GM21825 (cell line): ENCODE measurements at regions not wholly inside any gene's neighbourhood (a gene's known extent, or its start where the extent isn't known, plus 50 kb on each side); places are given as distances from the start of the nearest gene placed in this dataset.

ENCODE experiments used
- ATAC-seq: cut with Tn5 transposase; IDR thresholded peaks from one replicate; pipeline ENCODE4 v1.9.1; 2021; ENCODE audit warnings: mild to moderate bottlenecking, moderate library complexity; ENCODE audit not compliant: unreplicated experiment

DNA sequence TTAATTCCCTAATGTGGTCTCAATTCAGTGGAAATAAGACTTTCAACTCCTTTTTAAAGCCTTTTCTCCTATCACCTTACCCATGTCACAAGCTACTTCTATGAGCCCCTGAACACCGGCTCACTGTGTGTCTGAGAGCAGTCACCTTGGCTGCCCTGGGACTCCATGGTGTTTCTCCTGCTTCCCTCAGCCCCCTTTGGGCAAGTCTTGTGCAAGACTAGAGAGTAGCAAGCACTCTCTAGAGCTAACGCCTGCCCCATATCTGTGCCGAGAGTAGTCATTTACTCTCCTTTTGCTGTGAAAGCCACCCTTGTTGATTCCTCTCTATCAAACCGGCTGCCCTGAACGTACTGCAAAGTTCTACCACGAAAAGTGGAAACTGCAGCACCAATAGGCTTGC is 77.9 kb upstream of the DAB2 start:
- ATAC-seq: no peak

DNA sequence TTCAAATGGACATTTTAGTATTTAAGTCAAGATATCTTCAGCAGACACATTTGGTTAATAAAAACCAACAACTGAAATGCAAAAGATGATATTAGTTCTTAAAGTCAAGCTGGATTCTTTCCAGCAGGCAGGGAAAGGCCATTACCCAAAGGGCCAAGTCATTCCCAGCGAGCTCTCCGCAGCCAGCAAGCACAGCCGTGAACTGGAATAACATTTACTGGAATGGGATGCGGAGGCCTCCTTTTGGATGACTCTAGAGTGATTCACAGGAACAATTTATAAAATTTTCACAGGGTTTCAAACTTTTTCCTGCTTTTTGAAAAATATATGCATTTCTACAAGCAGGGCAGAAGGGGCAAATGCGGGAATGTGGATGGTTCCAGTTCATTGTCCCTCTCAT is 76.6 kb upstream of the DAB2 start:
- no peak for ATAC-seq

DNA sequence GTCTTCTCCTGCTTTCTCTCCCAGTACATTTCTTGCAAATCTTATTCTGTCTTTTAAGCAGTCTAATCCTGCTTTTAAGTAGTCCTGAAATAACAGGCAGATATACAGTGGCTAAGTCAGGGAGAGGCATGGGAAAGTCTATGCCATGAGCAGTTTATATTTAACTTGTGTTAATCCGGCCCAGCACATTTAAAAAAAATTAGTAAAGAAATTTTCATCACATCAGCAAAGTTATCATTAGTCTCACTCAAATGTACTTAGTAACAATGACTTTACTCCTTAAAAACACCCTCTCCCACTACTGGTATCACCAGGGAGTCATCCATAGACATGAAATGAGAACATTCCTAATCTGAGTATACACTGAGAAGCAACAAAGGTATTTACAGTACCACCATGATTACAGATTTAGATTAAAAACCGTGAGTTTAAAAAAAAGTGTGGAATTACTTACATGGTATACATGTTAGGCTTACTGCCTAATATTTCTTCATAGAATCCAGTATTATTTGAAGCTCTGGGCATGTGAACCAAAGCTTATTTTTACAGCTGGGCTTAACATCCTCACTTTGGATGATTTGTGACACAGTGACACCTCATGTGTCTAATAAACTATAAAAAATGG is 75.9 kb upstream of the DAB2 start:
- no peak for ATAC-seq

DNA sequence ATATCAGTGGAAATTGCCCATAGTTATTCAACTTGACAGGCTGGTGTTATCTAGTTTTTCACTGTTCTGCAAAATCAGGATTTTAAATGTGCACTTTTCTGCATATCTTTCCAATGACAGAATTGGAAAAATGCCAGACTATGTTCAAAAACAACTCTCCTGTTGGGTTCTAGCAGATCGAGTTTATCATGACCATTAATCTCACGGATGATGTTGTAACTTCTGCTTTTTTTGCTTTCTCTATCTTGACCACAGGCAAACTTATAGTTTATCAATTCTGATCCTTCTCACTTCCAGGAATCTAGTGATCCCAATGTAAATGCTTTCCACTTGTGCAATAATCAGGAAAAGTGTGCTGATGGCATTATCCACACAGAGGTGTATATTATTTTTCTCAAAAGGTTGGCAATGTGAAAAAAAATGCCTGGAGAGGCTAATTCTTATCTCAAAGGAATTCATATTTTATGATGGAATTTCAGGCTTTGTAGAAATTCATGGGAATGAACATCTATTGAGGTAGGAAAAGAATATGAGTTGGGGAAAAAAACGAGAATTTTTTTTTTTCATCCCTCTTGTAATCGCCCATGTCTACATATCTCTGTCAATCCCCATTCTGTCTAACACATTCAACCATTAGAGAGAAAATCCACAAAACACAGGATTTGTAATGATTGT is 73.6 kb upstream of the DAB2 start:
- no peak for ATAC-seq

DNA sequence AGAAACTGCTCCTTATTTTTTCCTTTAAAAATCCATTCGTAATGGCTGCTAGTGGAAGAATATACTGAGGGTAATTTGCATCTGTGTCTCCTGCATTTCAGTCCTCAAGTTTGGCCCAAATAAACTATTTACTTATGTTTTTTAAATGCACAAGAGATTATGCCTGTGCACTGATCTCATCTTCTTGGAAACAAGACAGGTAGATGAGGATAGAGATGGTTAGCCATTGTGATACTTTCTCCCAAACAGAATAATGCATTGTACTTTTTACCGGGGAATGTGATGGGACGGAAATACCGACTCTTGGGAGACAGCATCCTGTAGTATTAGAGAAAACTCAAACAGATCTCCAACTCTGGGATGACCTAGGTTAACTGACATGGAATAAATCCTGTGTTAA is 72.5 kb upstream of the DAB2 start:
- ATAC-seq: no peak

DNA sequence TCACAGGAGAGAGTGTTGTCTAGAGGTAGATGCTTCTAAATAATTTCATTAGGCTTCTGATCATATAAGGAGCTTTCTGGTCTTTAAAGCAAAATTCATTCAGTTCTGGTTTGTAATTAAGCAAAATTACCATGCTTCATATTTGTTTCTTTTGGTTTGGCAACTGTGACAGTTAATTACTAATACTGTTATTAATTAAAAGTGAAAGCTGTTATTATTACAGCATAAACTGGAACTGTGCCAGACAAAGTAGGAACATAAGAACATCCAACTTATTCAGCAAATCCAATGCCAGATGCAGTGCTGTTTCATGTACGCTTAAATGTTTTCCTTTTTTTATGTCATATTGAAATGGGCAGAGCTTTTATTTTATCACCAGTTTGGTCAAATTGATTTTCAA is 70.4 kb upstream of the DAB2 start:
- ATAC-seq: no peak

DNA sequence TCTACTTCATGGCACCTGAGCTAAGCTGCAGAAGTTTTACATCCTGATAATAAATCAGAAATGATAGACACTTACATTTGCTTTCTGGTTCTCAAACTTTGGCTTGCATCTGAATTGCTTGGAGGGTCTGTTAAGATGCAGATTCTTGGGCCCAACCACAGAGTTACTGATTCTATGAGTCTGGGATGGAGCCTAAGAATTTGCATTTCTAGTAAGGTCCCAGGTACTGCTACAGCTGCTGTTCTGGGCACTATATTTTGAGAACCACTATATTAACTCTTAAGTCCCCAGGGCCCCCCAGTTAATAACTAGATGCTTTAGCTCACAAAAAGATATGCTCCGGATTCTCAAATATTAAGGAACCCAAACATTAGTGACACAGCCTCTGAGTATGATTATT is 69.8 kb upstream of the DAB2 start:
- ATAC-seq: no peak

DNA sequence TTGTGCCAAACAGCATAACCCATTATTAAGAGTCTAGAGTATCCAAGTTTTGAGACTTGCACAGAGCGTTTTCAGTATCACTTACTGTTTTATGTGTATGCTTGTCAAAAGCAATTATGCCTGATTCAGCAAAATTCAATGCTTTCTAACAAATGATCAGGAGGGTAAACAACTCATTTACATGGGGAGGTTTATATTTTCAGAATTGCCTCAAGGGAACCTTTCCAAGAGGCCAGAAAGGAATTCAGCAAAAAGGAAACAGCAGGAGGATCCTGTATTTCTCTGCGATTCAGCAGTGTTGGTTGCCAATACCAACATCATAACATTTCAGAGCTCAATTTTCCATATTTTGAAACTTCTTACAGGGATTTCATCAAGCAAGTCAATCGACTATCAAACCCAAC is 69.3 kb upstream of the DAB2 start:
- ATAC-seq: no peak

DNA sequence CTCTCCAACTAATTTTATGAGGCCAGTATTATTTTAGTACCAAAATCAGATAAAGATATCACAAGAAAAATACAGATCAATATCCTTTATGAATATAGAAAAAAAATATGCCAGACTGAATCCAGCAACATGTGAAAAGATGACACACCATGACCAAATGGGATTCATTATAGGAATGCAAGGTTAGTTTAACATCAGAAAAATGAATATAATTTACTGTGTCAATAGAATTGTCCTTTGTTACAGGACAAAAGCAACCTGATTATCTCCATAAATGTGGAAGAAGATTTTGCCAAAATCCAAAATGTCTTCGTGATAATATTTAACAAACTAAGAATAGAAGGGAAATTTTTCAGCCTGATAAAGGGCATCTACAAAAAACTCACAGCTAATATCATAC is 66.4 kb upstream of the DAB2 start:
- ATAC-seq: no peak

DNA sequence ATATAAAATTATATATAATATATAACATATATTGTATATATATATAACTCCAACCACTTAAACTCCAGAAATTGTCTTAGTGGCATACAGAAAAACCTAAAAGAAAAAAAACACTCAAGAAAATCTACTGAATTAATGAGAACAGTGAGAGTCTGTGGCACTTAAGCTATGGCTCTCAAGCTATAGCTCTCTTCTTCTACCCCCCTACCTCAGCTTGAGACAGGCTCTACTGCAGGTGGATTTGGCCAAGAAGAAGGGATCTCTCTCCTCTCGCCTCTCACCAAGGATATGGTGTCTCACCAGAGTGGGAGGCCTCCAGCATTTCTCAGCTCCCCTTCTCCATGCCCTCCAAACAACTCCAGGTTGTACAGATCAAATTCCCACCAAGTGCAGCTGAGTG is 64.5 kb upstream of the DAB2 start:
- ATAC-seq: no peak

DNA sequence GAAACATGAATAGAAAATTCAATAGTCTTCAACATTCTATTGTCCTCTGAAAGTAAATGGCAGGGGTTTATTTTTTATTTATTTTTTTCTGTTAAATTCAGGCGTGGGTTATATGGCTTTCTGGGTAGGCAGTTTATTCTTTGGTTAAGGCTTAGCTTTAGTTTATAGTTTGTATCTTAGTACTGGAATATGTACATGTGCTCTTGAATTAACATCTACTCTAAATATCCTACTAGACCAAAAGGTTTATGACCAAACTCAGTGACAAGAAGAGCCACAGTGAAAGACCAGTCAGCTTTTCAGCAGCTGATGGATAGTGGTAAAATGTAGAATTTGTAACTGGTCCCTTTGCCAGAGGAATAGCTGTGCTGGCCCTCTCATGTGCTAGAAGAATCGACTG is 62.0 kb upstream of the DAB2 start:
- no peak for ATAC-seq

DNA sequence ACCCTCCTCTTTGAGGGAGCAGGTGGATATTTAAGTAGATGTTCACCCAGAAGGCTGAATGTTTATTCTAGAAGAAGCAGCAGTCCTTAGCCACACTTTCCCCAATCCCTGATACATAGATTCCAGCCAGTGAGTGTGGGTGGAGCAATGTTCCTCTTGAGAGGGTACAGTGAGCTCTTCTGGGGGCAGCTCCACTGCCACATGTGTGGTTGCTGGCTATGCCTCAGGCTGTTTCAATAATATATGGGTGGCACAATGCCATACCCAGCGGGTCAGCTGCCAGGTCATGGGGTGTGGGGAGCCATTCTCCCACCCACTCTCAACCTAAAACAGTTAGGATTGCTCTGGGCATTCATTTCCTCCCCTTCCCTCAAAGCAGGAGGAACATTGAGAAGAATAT is 61.6 kb upstream of the DAB2 start:
- no peak for ATAC-seq

DNA sequence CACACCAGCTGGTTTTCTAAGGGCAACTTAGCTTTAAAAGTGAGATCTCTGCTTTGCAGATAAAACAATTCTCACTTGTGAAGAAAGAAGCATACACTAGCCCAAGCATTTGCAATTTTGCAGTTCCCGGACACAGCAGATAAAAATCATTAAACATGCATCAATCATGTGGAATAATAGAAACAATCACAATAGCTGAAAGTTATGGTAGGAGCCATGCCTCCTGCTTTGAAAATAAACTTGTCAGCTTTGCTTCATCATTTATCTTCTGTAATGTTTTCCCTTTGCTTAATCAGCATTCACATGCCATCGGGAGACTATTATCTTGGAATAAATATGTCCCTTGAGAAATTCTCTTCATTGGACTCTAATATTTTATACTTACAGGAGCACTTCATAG is 60.3 kb upstream of the DAB2 start:
- no peak for ATAC-seq

DNA sequence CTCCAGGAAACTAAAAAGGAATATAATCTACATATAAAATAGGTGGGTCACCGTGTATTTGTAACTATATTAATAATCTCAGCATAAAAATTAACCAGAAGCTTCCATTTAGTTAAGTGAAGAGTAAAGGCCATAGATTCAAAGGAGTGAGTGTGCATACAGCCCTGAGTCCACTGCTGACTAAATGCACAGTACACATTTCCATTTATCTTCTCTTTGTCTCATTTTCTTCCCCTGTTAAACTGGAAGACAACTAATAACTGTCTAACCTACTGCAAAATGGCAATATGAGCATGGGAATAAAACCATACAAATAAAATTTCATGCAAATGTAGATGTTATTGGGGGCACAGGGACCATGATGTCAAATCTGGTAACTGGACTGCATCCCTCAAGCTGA is 59.9 kb upstream of the DAB2 start:
- ATAC-seq: no peak

DNA sequence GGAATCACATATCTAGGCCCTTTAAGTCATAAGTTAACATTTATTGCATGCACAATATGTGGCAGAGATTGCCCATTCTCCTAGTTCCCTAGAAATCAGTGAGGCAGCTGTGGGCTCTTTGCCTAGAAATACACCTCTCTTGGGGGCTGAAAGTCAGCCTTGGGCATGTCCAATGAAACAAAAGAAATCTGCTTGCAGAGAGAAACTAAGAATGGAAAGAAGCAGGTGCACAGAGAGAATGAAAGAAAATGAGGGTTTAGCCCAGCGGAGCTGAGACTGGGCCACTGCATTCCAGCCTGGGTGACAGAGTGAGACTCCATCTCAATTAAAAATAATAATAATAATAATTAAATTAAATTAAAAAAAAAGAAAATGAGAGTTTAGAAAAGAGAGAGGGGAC is 57.3 kb upstream of the DAB2 start:
- no peak for ATAC-seq

DNA sequence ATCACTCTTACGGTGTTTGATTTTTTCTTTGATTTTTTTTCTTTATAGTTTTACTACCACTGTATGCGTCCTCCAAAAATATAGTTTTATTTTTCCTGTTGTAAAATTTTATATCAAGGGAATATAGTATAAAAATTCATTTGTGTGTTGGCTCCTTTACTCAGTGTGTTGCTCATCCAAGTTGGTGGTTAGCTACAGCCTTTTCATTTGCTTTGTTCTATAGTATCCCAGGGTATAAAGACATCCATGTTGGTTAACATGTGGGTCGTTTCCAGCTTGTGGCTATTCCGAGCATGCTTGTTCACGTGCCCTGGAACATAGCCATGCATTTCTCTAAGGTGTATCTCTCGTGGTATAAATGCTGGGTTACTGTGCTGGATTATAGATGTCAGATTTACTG is 54.8 kb upstream of the DAB2 start:
- no peak for ATAC-seq

DNA sequence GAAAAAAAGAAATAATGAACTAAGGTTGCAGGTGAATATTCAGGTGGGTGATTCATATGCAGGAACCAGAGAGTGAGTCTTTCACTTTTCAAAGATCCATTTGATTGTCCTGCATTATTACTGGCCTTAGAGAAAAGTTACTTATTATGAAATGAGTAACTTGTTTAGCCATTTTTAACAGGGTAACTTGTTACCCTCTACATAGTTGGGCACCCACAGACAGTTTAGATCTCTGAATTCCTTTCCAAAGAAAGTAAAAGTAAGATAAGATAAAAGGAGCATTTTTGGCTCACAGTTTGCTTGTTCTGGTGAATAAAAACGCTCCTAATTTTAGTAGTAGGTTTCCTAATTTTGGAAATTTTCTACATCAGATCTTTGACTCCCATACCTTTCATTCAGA is 54.1 kb upstream of the DAB2 start:
- ATAC-seq: no peak

DNA sequence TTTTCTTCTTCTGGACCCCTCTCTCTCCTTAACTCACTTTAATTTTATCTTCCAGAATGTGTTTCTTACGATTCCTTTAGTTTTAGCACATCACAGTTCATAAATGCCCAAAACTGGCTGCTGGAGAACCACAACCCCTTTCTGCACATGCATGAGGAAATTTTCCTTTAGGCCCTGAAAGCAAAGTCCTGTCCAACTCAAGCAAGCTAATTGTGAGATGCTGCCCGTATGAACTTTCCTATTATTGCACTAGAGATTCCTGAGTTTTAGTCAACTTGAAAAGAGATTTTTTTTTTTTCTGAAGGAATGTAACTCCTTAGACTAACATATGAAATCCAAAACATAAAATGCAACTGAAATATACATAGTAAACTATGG is 52.1 kb upstream of the DAB2 start:
- ATAC-seq: no peak

DNA sequence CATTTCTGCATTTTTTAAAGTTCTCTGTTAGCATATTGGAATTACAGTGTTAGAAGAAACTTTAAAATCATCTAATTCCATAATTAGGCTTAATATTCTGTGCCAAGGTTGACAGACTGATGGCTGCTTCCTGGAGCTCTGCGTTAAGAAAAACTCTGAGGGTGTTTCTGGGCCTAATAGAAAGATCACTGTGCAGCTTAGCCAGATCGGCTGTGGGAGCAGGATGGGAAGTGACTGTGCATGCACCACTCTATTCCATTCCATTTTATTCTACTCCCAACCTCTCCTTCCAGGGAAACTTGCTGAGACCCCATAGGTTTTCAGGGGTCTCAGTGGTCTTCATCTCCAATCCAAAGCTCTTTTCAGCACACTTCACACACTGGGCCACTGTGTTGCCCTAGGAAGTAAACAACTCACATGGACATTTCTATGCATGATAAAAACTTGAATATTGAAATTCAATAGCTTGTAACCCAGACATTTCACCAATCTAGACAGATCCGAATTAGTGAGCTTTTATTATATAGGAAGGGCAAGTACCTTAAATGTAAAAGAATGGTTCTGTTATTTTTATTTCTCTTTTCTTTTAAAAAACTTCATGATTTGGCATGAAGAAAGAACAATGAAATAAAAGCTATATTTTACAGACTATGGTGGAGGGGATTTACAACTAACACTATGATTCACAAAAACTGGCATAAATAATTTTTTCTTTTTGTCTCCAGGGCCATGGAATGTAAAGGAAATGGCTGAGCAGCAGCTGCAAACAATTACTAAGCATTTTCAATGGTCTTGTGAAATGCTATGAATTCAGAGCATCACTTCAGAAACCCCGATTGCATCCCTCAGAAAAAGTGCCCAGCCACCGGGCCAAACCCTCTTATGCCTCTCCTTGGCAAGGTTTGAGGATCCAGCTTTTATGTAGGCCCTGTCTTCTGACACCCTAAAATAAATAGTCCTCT is 51.4 kb upstream of the DAB2 start:
- no peak for ATAC-seq

DNA sequence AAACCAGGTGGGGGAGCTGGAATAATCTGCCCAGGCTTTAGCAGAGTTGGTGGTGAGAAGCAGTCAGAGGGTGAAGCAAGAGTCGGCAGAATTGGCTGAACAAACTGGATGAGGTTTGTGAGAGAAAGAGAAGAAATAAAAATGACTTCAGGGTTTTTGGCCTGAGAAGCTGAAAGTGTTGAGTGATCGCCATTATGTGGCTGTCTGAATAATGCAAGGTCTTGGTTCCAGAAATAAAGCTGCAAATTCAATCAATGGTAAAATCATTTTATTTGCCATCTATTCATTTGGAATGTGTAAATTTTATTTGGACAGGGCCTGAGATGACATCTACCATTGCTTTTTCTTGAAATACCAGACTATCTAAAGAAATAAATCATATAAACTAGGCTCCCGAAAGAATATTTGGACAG is 50.4 kb upstream of the DAB2 start:
- no peak for ATAC-seq
